Stomach (tissue), 4 donors: ENCODE measurements at regions not wholly inside any gene's neighbourhood (a gene's known extent, or its start where the extent isn't known, plus 50 kb on each side); places are given as distances from the start of the nearest gene placed in this dataset.

Source experiments
- CTCF ChIP-seq, 7 experiments: fragments of 450-650 bp in 4 of 7; fragments of 200-600 bp in 3 of 7; sonication (generic) in 3 of 7; IDR thresholded peaks; one replicate each; pipeline ENCODE4 v1.5.1; 2016 to 2019; ENCODE audit warnings: antibody characterized with exemption in 7 of 7, control low read depth in 2 of 7, mild to moderate bottlenecking in 1 of 7
- POLR2A ChIP-seq, 4 donors: fragments of 450-650 bp; IDR thresholded peaks; one replicate each; pipeline ENCODE4 v1.6.1; 2016; ENCODE audit warnings: antibody characterized with exemption in 4 of 4, control low read depth in 2 of 4, mild to moderate bottlenecking in 1 of 4, moderate library complexity in 1 of 4
- POLR2AphosphoS5 ChIP-seq, 3 donors: sonication (generic); formaldehyde crosslinking; IDR thresholded peaks; one replicate each; pipeline ENCODE4 v1.6.1; 2016; ENCODE audit warnings: antibody characterized with exemption in 3 of 3

- TF ChIP-seq POLR2AphosphoS5 (IDR thresholded peaks at IDR 0.05), result no peak
- TF ChIP-seq POLR2A (IDR thresholded peaks at IDR 0.05), result no peak
- TF ChIP-seq CTCF (IDR thresholded peaks at IDR 0.05), result no peak
These were observed 482.1 kb upstream of the HS3ST1 start for GRCh38 chr4:11910812-11911211.
